TTC549 (cell line): ENCODE measurements at regions not wholly inside any gene's neighbourhood (a gene's known extent, or its start where the extent isn't known, plus 50 kb on each side); places are given as distances from the start of the nearest gene placed in this dataset.

Source experiments
- FAIRE-seq: peaks from 2 replicates; lab custom pipeline; 2012; peaks lifted over from hg19 to GRCh38; lab: Jason Lieb, UNC

DNA sequence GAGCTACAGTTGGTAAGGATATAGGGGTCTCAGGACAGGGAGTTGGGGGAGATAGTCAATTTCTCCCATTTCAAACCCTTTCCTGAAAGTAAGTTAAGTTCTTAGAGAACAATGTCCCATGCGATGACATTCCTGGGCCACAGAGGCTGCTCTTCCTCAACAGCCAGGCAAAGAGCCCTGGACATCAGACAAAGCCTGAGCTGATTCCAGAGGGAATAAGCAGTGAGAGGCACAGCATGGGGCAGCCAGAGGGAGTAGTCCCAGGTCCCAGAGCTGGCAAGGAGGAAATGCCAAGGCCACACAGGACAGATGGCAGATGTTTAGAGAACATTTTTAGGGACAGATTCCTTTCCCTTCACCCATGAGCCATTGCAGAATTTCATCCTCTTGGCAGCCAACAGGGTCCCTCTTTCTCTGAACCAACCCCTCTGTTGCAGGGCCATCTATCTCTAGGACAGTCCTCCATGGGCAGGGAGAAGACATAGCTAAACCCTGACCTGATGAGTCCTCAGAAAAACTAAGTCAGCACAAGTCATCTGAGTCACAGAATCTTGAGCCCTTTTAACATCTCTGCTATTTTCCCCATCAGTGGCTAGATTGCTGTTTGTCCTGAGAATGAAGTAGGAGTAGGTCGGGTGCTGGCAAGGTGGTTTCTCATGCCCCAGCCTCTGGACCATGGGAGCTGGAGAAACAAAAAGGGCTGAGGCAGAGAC, 60.3 kb upstream of the CALM2 start:
- FAIRE-seq = no peak

DNA sequence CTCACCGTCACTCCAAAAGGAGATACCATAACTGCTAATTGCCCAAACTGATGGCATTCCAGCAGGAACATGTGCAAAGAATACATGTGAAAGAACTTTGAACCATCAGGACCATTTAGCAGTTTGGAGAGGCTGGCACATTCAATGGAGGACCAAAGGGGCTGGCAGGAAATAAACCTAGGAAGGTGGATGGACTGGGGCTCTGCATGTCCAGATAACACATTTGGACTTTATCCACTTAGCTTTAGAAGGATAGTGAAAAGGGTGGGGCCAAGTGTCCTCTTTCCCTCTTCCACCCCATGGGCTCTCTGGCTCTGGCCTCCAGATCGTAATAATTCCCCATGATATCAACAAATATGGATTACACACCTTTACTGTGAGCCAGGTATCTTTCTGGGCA, 58.8 kb upstream of the CALM2 start:
- FAIRE-seq = no peak

DNA sequence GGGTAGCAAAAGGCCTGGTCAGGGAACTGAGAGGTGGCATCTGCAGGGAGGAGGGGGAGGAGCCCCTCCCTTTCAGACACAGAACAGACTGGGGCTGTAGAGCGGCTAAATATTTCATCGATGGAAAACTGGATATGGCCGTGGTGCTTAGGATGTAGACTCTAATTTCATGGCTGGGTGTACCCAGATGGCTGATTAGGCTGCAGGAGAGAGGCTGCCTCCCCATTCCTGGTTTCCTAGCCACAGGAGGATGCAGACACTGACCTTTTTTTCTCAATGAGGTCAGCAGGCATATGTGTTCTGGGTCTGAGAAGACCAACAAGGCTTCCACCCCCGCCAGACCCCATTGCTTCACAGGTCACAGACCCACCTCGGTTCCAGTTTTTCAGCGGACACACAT, 58.1 kb upstream of the CALM2 start:
- FAIRE-seq = no peak

DNA sequence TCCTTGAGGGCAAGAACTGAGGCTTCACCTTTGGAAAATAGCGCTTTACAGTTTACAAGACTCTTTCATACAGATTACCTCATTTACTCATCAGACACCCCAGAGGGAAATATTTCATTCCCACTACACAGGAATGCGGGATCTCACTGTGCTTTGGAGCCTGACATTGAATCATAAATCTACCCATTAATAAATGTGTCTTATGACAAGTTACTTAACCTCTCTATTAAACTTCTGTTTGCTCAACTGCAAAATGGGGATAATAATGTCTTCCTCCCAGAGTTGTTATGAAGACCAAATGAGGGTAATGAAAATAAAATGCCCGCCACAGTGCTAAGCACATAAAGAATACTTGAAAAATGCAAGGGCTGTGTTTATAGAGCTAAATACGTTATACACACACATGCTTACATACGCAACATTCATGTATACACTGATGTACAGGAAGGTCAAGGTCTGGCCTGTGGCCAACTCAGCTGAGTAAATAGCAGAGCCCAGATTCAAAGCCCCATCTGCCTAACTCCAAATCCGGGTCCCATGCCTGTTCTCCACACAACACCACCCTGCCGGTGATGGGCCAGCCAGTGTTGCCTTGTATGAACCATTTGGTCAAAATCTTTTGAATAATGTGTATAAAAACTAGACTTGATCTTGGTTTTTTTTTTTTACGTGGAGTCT, 56.6 kb upstream of the CALM2 start:
- no peak for FAIRE-seq

DNA sequence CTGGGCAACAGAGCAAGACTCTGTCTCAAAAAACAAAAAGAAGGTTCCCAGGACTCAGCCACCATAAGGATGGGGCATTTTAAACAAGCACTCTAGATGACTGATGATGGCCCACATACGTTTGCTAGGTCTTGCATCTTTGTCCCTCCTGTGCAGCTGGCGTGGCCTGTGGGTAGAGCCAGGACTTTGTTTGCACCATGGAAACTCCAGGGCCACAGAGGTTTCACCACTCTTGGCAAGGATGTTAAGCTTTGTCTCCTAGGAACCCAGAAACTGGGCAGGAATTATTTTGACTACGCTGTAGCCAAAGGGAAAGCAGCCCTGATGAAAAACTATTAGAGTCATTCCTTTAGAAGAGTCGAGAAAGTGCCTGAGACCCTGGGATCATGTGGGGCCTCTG, 54.1 kb upstream of the CALM2 start:
- FAIRE-seq = no peak

DNA sequence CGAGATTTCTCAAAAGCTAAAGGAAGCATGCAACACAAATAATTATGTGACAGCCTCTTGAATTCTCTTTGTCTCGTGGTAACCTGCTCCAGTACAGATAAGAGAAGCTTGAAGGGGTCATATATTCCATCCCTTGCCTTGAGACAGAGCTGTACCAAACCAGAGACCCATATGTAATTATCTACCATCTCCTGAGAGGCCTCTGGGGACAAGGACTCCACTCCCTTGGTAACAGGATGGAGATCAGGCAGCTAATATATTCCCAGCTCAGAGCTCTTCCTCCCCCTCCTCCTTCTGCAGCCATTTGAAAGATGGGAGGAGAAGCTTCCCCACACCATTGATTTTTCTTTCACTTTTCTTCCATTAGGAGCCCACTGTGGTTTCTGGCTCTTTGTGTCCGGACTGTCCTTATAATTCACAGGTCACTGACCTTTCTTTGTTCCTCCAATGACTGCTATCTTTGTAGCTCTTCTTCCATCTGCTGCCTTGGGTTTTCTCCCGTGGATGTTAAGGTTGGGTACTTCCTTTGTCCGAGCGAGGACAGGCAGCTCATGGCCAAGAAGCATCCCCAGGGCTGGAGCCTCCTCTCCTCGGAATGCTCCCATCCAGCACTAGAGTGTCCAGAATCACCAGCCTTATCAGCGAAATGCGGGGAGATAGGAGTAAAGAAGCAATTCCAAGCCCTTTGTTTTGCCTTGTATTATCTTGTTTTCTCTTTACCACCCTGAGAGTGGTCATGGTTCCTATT, 51.4 kb upstream of the CALM2 start:
- FAIRE-seq = no peak

DNA sequence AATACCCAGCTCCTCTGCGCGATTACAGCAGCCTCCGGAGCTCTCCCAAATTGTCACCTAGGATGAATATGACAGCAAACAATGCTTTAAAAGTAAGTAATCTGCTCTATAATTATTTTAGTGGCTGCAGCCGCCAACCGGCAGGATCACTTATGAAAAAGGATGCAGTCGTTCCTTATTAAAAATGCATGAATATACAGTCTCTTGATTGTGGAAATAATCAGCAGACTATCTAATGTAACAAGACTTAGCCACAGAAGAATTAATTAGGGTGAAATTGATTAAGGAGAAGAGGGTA, 50.6 kb upstream of the CALM2 start:
- no peak for FAIRE-seq

DNA sequence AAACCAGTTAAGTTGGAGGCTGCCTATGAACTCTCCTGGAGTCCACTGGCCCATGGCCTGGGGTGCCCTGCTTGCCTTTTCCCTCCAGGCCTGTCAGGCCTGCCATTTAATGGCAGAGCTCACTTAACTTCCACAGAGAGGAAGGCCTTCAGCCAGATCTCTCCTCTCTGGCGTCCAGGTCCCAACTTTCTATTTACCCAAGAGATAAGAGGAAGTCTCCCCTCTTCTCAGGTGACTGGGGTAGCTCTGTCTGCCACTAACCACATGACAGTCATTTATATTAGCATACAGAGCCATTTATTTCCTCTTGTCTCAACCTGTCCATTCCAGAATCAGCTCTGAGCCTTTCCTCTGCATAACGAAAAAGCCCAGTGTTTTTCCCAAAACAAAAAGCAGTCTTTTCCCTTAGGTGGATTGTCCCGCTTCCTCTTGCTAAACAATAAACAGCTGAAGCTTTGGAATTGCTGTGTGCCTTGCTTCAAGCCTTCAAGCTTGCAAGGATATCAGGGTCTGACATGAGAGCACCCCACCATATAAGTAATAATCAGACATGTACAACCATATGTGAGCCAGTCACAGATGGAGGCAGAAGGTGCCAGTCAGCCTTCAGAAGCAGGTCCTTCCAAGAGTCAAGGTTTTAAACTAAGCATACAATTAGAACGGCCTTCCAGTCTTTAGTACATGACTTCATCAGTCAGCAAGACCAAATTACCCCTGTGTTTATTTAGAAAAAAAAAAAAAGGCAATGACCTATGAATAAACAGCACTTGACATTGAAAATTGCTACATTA, 50.0 kb upstream of the CALM2 start:
- FAIRE-seq = no peak
